ENCODE measurements at regions not wholly inside any gene's neighbourhood (a gene's known extent, or its start where the extent isn't known, plus 50 kb on each side); places are given as distances from the start of the nearest gene placed in this dataset.

DNA sequence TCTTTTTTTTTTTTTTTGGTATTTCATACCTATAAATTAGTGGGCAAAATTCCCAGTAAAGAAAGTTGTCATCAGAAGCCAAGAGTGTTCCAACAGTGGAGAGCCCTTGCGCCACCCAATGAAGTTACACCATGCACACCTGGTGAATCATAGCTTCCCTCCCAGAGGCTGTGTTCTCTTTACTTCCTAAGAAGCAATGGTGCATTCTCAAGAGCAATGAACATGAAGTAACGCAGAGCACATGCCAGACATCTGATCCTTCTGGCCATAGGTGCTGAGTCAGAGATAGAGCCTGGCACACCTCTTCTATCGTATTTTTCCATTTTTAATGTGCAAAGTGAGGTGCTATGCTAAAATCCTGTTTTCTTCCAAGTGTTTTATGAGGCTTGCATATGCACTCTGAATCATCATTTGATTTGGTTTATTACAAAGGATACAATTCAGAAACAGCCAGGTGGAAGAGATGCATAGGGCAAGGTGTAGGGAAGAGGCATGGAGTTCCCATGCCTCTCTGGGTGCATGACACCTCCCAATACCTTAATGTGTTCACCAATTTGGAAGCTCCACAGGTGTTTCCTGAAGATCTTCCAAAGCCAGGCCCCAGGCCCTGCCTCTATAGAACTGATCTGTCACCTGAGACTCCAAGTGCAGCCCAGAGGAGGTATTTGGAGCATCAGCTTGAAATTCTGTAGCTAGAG lies 408.0 kb downstream of the SIPA1L2 start:
- no peak for DNase-seq (ENCODE audit: extremely low spot score)
- no peak for TF ChIP-seq ZNF384 (IDR thresholded peaks at IDR 0.05)
- TF ChIP-seq LEF1 (IDR thresholded peaks at IDR 0.05; ENCODE audit: borderline replicate concordance), result no peak
- no peak for TF ChIP-seq FOXM1 (IDR thresholded peaks at IDR 0.05; ENCODE audit: borderline replicate concordance)
- TF ChIP-seq ELF4 (IDR thresholded peaks at IDR 0.05), result no peak
- TF ChIP-seq, protein P1, sequence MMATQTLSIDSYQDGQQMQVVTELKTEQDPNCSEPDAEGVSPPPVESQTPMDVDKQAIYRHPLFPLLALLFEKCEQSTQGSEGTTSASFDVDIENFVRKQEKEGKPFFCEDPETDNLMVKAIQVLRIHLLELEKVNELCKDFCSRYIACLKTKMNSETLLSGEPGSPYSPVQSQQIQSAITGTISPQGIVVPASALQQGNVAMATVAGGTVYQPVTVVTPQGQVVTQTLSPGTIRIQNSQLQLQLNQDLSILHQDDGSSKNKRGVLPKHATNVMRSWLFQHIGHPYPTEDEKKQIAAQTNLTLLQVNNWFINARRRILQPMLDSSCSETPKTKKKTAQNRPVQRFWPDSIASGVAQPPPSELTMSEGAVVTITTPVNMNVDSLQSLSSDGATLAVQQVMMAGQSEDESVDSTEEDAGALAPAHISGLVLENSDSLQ (IDR thresholded peaks at IDR 0.05), result no peak
- TF ChIP-seq TARDBP (IDR thresholded peaks at IDR 0.05), result no peak
- TF ChIP-seq L3MBTL2 (conservative IDR thresholded peaks at IDR 0.05), result no peak
- no peak for TF ChIP-seq FOXA1 (IDR thresholded peaks at IDR 0.05)
- CTCF ChIA-PET, result interaction anchor here (1.3 kb wide), 1 partner anchor 10 kb away, joined by 8 read pairs; no protein-coding TSS in a partner anchor
- POLR2A ChIA-PET, result no interaction called here

DNA sequence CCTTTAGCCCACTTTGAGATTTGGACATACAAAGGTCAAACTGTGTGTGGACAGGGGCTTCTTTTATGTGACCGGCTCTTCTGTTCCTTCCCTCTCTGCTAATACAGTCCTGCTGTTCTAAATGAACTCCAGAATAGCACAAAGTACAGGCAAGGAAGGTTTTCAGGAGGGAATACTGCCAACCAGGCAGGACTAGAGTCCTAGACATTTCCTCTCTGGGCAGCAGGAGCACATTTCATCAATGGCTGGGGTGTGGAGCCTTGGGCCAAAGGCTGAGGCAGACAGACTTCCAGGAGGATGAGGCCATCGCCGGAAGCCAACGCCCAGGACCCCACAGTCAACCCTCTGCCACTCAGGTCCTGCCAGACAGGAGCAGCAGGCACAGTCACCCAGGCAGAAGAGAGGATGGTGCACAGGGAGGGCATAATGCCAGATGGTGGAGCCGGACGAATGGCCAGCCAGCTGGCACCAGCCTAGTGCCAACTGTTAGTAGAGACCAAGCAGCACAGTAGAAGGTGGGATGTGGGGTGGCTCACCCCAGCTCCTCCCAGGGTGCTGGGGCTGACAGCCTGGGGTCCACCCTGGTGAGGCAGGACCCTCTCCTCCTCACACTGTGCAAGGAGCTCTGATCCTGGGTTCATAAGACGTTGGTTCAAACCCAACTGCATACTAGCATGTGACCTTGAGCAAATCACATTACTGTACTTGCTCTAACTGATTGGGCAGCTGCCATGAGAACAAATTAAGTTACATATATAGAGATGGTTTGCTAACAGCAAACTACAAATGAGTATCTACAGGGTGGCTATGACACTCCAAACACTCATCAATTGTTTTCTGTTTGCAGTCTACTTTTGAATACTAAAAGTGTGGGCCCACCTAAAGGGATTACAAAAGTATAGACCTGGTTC lies 410.7 kb downstream of the SIPA1L2 start:
- TF ChIP-seq HDGF (IDR thresholded peaks at IDR 0.05; ENCODE audit: borderline replicate concordance) (no peak), FOXA1 (IDR thresholded peaks at IDR 0.05) (no peak), SP1 (IDR thresholded peaks at IDR 0.05) (no peak), ZNF384 (IDR thresholded peaks at IDR 0.05) (no peak), CTBP1 (IDR thresholded peaks at IDR 0.05; ENCODE audit: borderline replicate concordance) (no peak), NFRKB (IDR thresholded peaks at IDR 0.05) (no peak), FOXM1 (IDR thresholded peaks at IDR 0.05; ENCODE audit: borderline replicate concordance) (no peak)
- TF ChIP-seq, protein P1 (IDR thresholded peaks at IDR 0.05), result no peak
- CTCF ChIA-PET, result no interaction called here
- DNase-seq (ENCODE audit: extremely low spot score), result no peak
- POLR2A ChIA-PET, result no interaction called here

DNA sequence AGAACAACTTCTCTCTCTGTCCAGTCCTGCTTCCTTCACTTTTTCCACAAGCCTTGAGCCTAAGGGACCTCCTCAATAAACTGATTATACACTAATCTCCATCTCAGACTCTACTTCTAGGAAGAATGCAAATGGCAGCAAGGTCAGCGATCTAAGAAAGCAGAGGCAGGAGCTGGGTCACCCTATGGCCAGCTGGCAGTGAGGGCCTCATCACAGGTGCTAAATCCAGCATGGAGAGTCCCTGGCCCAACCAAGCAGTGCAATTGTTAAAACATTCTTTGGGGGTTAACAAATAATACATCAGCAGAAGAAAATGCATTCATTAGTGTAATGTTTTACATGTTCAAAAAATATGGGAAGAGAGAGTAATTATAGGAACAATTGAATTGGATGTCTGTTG lies 416.0 kb downstream of the SIPA1L2 start:
- TF ChIP-seq FOXA1 (IDR thresholded peaks at IDR 0.05) (no peak), SUZ12 (IDR thresholded peaks at IDR 0.05) (no peak), L3MBTL2 (conservative IDR thresholded peaks at IDR 0.05) (no peak), ARNT (IDR thresholded peaks at IDR 0.05) (no peak), FOXK2 (IDR thresholded peaks at IDR 0.05) (no peak), TARDBP (IDR thresholded peaks at IDR 0.05) (no peak), ZNF384 (IDR thresholded peaks at IDR 0.05) (no peak), FOXM1 (IDR thresholded peaks at IDR 0.05; ENCODE audit: borderline replicate concordance) (no peak), ELF4 (IDR thresholded peaks at IDR 0.05) (no peak), CTBP1 (IDR thresholded peaks at IDR 0.05; ENCODE audit: borderline replicate concordance) (no peak), BHLHE40 (IDR thresholded peaks at IDR 0.05; ENCODE audit: borderline replicate concordance) (no peak), NFRKB (IDR thresholded peaks at IDR 0.05) (no peak), LEF1 (IDR thresholded peaks at IDR 0.05; ENCODE audit: borderline replicate concordance) (no peak), SP1 (IDR thresholded peaks at IDR 0.05) (no peak), HDGF (IDR thresholded peaks at IDR 0.05; ENCODE audit: borderline replicate concordance) (no peak)
- TF ChIP-seq, protein P1 (IDR thresholded peaks at IDR 0.05), result no peak
- DNase-seq (ENCODE audit: extremely low spot score), result no peak
- ChIA-PET CTCF (no interaction called here), POLR2A (no interaction called here)

DNA sequence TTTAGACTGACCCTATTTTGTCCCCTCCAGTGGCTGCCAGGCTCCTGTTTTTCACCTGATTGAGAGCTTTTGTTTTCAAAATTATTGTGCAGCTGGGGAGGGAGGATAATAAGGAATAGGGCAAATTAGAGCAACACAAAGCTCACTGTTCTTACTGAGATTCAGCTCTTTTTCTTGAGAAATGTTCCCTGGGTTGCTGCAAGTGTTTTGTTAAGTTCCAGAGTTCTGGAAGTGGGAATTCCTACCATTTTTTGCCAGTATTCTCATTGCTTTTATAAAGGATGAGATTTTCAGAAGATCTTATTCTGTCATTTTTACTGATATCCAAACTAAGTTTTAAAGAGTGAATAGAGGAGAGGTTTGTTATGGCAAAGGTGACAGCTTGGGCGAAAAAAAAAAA lies 417.7 kb downstream of the SIPA1L2 start:
- TF ChIP-seq LEF1 (IDR thresholded peaks at IDR 0.05; ENCODE audit: borderline replicate concordance) (no peak), NFRKB (IDR thresholded peaks at IDR 0.05) (no peak), SUZ12 (IDR thresholded peaks at IDR 0.05) (no peak), FOXA1 (IDR thresholded peaks at IDR 0.05) (no peak), FOXK2 (IDR thresholded peaks at IDR 0.05) (no peak), L3MBTL2 (conservative IDR thresholded peaks at IDR 0.05) (no peak), CTBP1 (IDR thresholded peaks at IDR 0.05; ENCODE audit: borderline replicate concordance) (no peak), ELF4 (IDR thresholded peaks at IDR 0.05) (no peak), ZNF384 (IDR thresholded peaks at IDR 0.05) (no peak), SP1 (IDR thresholded peaks at IDR 0.05) (no peak), BHLHE40 (IDR thresholded peaks at IDR 0.05; ENCODE audit: borderline replicate concordance) (no peak), TARDBP (IDR thresholded peaks at IDR 0.05) (no peak), FOXM1 (IDR thresholded peaks at IDR 0.05; ENCODE audit: borderline replicate concordance) (no peak), ARNT (IDR thresholded peaks at IDR 0.05) (no peak)
- TF ChIP-seq, protein P1 (IDR thresholded peaks at IDR 0.05), result no peak
- no peak for DNase-seq (ENCODE audit: extremely low spot score)
- ChIA-PET POLR2A (no interaction called here), CTCF (interaction anchor here (0.6 to 1.8 kb wide), 4 partner anchors 9 to 337 kb away, joined by 3 to 8 read pairs (median 3); no protein-coding TSS in a partner anchor)

DNA sequence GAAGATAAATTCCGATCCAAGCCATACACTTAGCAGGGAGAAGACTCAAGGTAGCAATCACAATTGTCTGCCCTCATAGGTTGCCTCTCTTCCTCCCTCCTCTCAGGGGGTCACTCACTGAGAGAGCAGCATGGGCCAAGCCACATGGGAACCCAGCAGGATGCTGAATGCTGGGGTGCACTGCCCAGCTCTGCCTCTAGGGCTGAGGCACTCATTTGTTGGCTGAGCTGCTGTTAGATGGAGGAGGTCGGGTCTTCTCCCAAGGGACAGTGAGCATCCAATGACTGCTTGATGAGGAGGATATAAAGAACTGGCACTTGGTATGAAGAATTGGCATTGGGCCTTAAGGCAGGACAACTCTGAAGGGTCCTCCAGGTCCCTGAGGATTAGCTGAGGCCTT lies 418.8 kb downstream of the SIPA1L2 start:
- TF ChIP-seq FOXK2 (IDR thresholded peaks at IDR 0.05), result no peak
- TF ChIP-seq, protein P1 (IDR thresholded peaks at IDR 0.05), result no peak
- TF ChIP-seq BHLHE40 (IDR thresholded peaks at IDR 0.05; ENCODE audit: borderline replicate concordance), result no peak
- TF ChIP-seq FOXA1 (IDR thresholded peaks at IDR 0.05), result no peak
- no peak for TF ChIP-seq FOXM1 (IDR thresholded peaks at IDR 0.05; ENCODE audit: borderline replicate concordance)
- TF ChIP-seq SUZ12 (IDR thresholded peaks at IDR 0.05), result no peak
- TF ChIP-seq ZNF384 (IDR thresholded peaks at IDR 0.05), result no peak
- no peak for TF ChIP-seq LEF1 (IDR thresholded peaks at IDR 0.05; ENCODE audit: borderline replicate concordance)
- TF ChIP-seq SP1 (IDR thresholded peaks at IDR 0.05), result no peak
- no peak for TF ChIP-seq TARDBP (IDR thresholded peaks at IDR 0.05)
- TF ChIP-seq CTBP1 (IDR thresholded peaks at IDR 0.05; ENCODE audit: borderline replicate concordance), result no peak
- TF ChIP-seq HDGF (IDR thresholded peaks at IDR 0.05; ENCODE audit: borderline replicate concordance), result no peak
- TF ChIP-seq NFRKB (IDR thresholded peaks at IDR 0.05), result no peak
- ChIA-PET CTCF (interaction anchor here (0.8 to 1.8 kb wide), 3 partner anchors 10 to 22 kb away, joined by 3 to 8 read pairs (median 3); no protein-coding TSS in a partner anchor), POLR2A (no interaction called here)
- peak; percentile 66 for DNase-seq (ENCODE audit: extremely low spot score)
